DMS114 treated with DMSO at 0.1 percent for 48 hours (cell line): ENCODE measurements at regions not wholly inside any gene's neighbourhood (a gene's known extent, or its start where the extent isn't known, plus 50 kb on each side); places are given as distances from the start of the nearest gene placed in this dataset.
"Not testable (repeated sequence)": the region's sequence is repeated elsewhere in the genome, so short reads cannot be mapped to it uniquely, and the experiment has no call there.

Source experiments
- DNase-seq: peaks from one replicate; lab custom pipeline; 2025; ENCODE audit not compliant: unreplicated experiment; lab: John Stamatoyannopoulos, UW

GRCh38 chr10:50997461-50997860 lies 76.8 kb upstream of the PRKG1 start:
- no peak for DNase-seq

DNA sequence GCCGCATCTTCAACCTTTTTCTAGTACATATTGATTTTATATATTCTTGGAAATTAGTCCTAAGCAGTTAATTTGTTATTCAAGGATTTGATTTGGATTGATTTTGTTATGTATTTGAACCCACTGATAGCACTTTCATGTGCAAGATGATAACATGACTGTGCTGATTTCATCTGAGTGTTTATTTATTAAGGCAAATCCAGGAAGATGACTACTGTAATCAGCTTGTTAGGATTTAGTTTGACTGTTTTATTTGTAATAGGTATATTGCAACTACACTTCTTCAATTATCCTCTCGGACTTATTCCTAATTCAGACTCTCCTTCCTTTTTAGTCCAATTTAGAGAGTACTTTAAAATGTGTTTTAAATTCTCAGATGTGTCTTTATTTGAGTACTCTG lies 75.1 kb upstream of the PRKG1 start:
- DNase-seq: no peak

- DNase-seq: no peak
These were observed 74.1 kb upstream of the PRKG1 start for GRCh38 chr10:51000164-51000563.

GRCh38 chr10:51000976-51001375 lies 73.3 kb upstream of the PRKG1 start:
- DNase-seq: no peak

GRCh38 chr10:51001587-51001986 lies 72.7 kb upstream of the PRKG1 start:
- DNase-seq: peak; percentile 53

DNA sequence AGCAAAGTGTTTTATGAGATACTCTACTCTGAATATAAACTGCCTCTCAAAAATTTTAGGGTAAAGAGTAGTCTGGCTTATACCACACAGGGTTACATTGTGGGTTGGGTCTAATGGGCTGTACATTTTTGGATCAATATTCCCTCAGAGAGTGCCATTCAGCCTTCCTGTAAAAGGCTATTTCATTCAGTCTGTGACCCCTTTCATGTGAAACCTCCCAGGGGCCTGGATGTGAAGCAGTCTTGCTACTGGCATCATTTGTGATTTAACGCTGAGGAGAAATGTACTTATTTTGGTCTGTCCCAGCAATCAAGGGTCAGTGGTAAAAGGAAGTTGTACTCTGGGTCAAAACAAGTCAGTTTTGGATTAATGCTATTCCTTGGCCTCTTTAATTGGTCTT lies 71.8 kb upstream of the PRKG1 start:
- no peak for DNase-seq

GRCh38 chr10:51004776-51005175 lies 69.5 kb upstream of the PRKG1 start:
- DNase-seq: no peak

GRCh38 chr10:51005551-51005950 lies 68.7 kb upstream of the PRKG1 start:
- no peak for DNase-seq

GRCh38 chr10:51006686-51007085 lies 67.6 kb upstream of the PRKG1 start:
- no peak for DNase-seq

DNA sequence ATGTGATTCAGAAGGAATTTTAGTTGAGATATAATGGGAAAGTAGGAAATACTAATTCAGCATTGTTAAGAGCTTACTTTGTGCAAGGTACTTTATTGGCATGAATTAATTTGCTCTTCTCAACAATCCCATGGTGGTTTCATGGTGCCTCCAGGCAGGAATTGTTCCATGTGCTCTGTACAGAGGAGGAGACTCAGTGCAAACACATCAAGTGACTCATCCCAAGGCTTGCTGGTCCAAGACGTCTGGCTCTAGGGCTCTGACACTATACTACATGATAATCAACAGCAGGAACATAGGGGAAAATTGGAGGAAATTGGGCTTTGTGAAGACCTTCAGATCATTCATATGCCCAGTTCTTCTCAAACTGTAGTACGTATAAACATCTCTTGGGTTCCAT lies 66.5 kb upstream of the PRKG1 start:
- DNase-seq: no peak

DNA sequence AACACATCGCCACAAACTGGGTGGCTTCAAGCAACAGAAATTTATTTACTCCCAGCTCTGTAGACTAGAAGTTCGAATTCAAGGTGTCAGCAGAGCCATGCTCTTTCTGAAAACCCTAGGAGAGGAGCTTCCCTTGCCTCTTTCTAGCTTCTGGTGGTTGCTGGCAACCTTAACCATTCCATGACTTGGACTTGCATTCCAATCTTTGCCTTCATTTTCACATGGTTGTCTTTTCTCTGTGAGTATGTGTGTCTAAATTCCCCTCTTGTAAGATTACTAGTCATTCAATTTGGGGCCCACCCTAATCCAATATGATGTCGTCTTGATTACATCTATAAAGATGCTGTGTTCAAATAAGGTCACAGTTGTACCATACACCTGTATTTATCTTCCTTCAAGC lies 65.9 kb upstream of the PRKG1 start:
- DNase-seq: no peak

- DNase-seq: no peak
These were observed 63.3 kb upstream of the PRKG1 start for GRCh38 chr10:51010977-51011376.

DNA sequence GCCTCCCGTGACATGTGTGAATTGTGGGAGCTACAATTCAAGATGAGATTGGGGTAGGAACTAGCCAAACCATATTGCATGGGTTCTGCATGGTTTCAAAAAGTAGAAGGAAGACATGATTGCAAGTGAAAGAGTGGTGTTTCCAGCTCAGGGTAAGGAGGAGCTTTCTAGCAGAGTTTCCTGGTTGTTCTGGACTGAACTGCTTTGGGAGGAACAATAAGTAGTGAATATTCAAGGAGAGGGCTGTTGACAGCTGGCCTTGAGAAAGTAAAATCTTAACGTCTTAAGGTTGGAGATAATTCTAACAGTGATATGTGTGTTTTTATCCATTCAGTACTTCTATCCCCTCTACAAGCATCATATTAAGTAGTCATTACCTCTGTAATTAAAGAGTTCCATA lies 62.2 kb upstream of the PRKG1 start:
- DNase-seq: no peak

DNA sequence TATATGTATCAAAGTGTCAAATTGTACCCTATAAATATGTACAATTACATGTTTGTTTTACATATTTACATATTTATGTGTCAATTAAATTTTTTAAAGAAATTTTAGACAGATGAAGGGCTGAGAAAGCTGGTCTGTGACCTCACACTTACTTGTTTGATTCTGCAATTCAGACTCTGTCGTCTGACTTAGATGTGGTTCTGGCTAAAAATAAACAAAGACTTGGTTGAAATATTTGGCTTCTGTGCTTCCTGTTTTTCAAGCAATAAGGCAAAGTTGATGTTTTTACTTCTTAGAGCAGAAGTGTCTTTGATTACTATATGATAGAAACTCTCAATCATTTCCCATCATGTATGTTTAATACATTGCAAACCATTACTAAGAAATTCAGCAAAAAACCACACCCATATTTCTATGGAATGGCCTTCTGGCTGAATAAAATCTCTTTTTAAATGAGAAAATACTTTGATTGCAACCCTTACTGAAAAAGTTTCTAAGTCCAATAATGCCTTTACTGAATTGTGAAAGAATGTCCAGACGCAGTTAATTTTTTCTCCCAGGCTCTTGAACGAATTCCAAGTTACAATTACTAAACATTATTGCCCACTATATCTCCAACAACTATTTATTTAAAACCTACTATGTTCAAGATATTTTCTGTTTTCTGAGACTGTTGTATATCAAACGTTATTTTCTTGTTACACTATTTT lies 59.5 kb upstream of the PRKG1 start:
- DNase-seq: no peak

DNA sequence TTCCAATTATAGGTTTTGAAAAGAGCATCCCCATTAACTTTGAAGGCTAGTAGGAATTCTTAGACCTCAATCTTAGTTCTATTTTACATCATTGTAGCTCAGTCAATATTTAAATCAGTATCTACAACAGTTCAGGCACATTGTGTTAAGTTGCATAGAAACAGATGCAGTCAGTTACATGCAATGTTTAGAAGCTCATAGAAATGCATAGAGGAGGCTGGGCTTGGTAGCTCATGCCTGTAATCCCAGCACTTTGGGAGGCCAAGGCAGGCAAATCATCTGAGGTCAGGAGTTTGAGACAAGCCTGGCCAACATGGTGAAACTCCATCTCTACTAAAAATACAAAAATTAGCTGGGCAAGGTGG lies 58.9 kb upstream of the PRKG1 start:
- DNase-seq: not testable (repeated sequence)

DNA sequence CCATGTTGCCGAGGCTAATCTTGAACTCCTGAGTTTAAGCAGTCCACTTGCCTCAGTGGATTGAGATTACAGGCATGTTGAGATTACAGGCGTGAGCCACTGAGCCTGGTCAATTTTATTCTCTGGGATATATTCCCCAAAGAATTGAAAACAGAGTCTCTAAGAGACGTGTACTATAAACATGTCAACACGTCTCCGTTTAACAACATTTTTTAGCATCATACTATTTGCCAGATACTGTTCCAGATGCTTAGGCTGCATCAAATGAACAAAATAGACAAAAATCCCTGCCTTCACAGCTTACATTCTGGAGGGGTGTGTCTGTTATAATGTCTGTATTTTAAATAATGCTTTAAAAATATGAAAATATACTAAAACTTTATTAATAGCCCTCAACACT lies 54.1 kb upstream of the PRKG1 start:
- DNase-seq: no peak

GRCh38 chr10:51022933-51023585 lies 51.2 kb upstream of the PRKG1 start:
- DNase-seq: no peak

GRCh38 chr10:51023636-51024035 lies 50.7 kb upstream of the PRKG1 start:
- DNase-seq: no peak
